ENCODE measurements at regions not wholly inside any gene's neighbourhood (a gene's known extent, or its start where the extent isn't known, plus 50 kb on each side); places are given as distances from the start of the nearest gene placed in this dataset.

DNA sequence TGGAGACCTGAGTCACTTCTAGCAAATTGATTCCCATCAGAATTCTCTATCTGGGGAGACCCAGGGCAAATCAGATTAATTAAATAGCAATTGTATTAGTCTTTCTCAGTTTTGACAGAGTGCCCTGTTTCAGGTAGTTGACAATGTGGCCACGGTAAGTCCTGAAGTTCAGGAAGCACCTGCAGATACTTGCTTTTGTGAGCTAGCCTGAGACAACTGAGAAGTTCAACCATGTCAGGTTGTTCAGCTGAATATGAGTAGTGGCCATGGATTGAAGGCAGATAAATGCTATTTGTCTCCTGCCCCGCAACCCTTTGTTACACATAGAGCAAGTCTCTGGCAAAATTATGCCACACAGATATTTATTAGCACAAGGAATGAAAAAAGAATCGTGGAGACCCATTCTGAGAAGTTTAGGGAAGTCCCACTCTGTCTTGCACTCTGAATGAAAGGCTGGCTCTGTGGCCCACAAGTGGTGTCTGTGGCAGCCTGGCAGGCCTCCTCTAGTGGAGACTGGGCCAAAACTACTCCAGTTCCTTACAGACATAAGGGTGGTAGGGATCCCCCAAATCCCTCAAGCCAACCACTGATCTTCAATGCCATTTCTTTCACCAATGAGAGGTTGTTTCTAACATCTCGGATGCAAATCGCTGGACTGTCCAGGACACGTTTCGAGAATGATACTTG, 61.3 kb downstream of the POU3F3 start:
- TF ChIP-seq EZH2 (IDR thresholded peaks at IDR 0.05; ENCODE audit: low read depth) = no peak
- TF ChIP-seq, protein P1, sequence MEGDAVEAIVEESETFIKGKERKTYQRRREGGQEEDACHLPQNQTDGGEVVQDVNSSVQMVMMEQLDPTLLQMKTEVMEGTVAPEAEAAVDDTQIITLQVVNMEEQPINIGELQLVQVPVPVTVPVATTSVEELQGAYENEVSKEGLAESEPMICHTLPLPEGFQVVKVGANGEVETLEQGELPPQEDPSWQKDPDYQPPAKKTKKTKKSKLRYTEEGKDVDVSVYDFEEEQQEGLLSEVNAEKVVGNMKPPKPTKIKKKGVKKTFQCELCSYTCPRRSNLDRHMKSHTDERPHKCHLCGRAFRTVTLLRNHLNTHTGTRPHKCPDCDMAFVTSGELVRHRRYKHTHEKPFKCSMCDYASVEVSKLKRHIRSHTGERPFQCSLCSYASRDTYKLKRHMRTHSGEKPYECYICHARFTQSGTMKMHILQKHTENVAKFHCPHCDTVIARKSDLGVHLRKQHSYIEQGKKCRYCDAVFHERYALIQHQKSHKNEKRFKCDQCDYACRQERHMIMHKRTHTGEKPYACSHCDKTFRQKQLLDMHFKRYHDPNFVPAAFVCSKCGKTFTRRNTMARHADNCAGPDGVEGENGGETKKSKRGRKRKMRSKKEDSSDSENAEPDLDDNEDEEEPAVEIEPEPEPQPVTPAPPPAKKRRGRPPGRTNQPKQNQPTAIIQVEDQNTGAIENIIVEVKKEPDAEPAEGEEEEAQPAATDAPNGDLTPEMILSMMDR (conservative IDR thresholded peaks at IDR 0.05) = no peak

Measured in PC-9 (cell line).